Adipocyte (in vitro differentiated cells): ENCODE measurements at regions not wholly inside any gene's neighbourhood (a gene's known extent, or its start where the extent isn't known, plus 50 kb on each side); places are given as distances from the start of the nearest gene placed in this dataset.

Source experiments
- DNase-seq: peaks from one replicate; pipeline ENCODE4 v3.0.0-alpha.2; 2015; ENCODE audit warnings: low read depth
- H3K27me3 ChIP-seq: replicated peaks from 2 replicates; pipeline ENCODE4 v1.7.0; 2013; ENCODE audit warnings: mild to moderate bottlenecking, low read length, moderate library complexity; ENCODE audit not compliant: control insufficient read depth, insufficient read depth
- H3K36me3 ChIP-seq: 2 replicates; pipeline ENCODE4 v1.7.0; 2013; ENCODE audit warnings: low read length, mild to moderate bottlenecking, moderate library complexity; ENCODE audit not compliant: control insufficient read depth, insufficient read depth, severe bottlenecking
- H3K4me1 ChIP-seq: 2 replicates; pipeline ENCODE4 v1.7.0; 2013; ENCODE audit warnings: mild to moderate bottlenecking, low read length, moderate library complexity; ENCODE audit not compliant: control insufficient read depth, insufficient read depth
- H3K4me3 ChIP-seq: 2 replicates; pipeline ENCODE4 v1.7.0; 2013; ENCODE audit warnings: mild to moderate bottlenecking, low read length, moderate library complexity
- H3K9ac ChIP-seq: 2 replicates; pipeline ENCODE4 v1.7.0; 2013; ENCODE audit warnings: mild to moderate bottlenecking, low read length, moderate library complexity
- H3K9me3 ChIP-seq: 2 replicates; pipeline ENCODE4 v1.7.0; 2013; ENCODE audit warnings: mild to moderate bottlenecking, low read length, moderate library complexity; ENCODE audit not compliant: control insufficient read depth

DNA sequence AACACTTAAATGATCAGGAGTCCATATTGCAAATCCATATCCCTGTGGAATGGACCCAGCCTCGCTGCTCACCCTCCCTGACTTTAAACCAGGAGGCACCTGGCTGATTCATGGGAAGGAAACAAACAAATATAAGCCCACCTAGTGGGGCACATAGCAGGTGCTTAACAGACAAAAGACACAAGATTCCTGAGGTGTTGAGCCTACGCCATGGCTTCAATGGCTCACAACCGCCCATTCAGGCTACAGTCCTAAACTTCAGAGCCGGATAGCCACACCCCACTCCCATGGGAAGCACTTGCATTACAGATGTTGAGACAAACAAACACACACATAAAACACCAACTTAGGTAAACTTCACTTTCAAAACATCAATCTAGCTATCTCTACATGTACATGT is 359.9 kb downstream of the ICE1 start:
- no peak for DNase-seq

DNA sequence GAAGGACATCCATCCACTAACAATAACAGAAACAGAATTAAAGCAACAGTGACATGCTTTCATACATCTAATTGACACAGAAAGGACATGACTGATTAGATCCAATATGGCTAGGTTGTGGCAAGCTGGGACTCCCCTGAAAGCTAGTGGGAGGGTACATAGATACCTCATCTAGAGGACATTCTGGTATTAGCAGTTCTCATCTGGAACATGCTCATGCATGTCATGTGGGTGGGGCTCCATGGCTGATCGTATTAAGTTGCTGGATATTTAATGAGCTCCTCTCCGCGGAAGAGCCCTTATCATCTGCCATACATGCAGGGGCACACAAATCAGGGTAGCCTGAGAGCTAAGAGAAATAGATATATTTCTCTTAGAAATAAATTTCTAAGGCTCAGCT is 358.9 kb downstream of the ICE1 start:
- Histone ChIP-seq H3K36me3 (no peaks in the 10 kb centered on the region), H3K9ac (no peak overlapping the region), H3K9me3 (no peaks in the 10 kb centered on the region), H3K27me3 (no peaks in the 10 kb centered on the region), H3K4me3 (no peak overlapping the region), H3K4me1 (no peaks in the 10 kb centered on the region)
- DNase-seq: no peak

More for the DNA sequence above, 359.9 kb downstream of the ICE1 start:
- H3K36me3 ChIP-seq: no peaks in the 10 kb centered on the region
- peaks cover 4% of the 10 kb centered on the region for H3K9me3 ChIP-seq
- H3K27me3 ChIP-seq: no peaks in the 10 kb centered on the region
- peaks cover 5% of the 10 kb centered on the region for H3K4me1 ChIP-seq
- H3K9ac ChIP-seq: no peak overlapping the region
- H3K4me3 ChIP-seq: no peak overlapping the region

DNA sequence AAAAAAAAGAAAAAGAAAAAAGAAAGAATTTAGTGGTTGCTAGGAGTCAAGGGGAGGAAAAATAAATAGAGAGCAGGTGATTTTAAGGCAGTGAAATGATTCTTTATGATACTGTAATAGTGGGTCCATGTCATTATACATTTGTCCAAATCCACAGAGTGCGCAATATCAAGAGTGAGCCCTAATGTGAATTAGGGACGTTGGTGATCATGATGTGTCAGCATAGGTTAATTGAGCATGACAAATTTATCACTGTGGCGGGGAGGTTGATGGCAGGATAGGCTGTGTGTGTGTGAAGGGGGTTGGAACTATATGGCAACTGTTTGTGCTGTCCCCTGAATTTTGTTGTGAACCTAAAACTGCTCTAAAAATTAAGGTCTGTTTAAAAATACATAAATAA is 357.8 kb downstream of the ICE1 start:
- Histone ChIP-seq H3K9ac (no peak overlapping the region), H3K4me3 (no peak overlapping the region), H3K36me3 (no peaks in the 10 kb centered on the region), H3K27me3 (no peaks in the 10 kb centered on the region), H3K4me1 (no peaks in the 10 kb centered on the region), H3K9me3 (no peaks in the 10 kb centered on the region)
- DNase-seq: no peak

DNA sequence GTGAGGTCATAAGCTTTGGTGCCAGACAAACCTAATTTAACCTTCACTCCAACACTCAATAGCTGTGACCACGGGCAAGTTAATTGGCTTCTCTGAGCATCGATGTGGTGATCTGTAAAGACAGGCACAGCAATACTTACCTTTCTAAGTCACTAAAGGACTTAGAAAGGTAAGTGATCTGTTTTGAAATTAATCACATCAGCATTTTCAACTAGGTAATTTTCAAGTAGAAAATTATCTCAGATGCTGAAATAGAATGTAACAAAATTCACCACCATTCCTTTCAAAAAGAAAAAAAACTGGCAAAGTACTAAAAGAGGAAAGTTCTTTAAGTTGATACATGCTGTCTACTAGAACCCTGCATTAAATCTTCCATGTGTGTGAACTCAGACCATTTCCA is 354.5 kb downstream of the ICE1 start:
- H3K27me3 ChIP-seq: no peaks in the 10 kb centered on the region
- H3K4me3 ChIP-seq: no peak overlapping the region
- H3K9me3 ChIP-seq: no peaks in the 10 kb centered on the region
- no peaks in the 10 kb centered on the region for H3K4me1 ChIP-seq
- no peak overlapping the region for H3K9ac ChIP-seq
- no peak for DNase-seq
- H3K36me3 ChIP-seq: no peaks in the 10 kb centered on the region

DNA sequence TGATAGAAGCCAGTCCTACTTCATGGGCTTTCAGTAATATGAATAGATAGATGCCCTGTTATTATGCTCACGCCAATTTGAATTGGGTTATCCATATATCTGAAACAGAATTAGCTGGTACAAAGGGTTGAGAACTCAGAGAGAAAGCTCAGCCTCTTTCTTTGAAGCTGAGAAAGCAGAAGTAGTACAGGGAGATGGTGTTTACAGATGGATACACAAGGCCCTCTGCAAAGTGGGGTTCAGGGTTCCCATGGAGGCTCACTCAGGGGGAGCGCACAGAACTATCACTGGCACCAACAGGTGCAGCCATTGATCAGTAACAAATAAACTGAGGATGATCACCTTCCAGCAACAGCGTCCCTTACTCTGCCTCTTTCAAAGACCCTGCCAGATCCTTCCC is 349.7 kb downstream of the ICE1 start:
- Histone ChIP-seq H3K4me3 (no peak overlapping the region), H3K9me3 (no peaks in the 10 kb centered on the region), H3K27me3 (peaks cover 3% of the 10 kb centered on the region), H3K9ac (no peak overlapping the region), H3K4me1 (no peaks in the 10 kb centered on the region), H3K36me3 (no peaks in the 10 kb centered on the region)
- DNase-seq: no peak

DNA sequence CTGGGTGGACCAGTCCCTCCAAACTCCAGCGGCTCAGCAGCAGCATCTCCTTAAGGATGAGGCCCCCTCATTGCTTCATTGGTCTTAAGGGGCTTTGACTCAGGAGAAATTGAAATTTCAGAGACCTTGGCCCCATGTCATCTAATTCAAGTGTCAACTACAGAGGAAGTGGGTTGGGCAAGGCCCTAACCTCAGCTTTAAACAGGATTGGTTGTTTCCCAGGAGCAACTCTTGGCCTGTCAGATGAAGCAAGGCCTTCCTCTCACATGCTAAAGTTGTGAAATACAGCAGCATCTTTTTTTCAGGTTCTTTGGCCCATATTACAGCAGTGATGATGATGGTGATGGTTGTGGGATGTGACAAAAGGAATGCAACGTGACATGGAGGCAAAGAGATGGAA is 348.3 kb downstream of the ICE1 start:
- Histone ChIP-seq H3K9ac (no peak overlapping the region), H3K27me3 (peaks cover 3% of the 10 kb centered on the region), H3K4me1 (no peaks in the 10 kb centered on the region), H3K9me3 (no peaks in the 10 kb centered on the region), H3K4me3 (no peak overlapping the region), H3K36me3 (no peaks in the 10 kb centered on the region)
- DNase-seq: no peak

DNA sequence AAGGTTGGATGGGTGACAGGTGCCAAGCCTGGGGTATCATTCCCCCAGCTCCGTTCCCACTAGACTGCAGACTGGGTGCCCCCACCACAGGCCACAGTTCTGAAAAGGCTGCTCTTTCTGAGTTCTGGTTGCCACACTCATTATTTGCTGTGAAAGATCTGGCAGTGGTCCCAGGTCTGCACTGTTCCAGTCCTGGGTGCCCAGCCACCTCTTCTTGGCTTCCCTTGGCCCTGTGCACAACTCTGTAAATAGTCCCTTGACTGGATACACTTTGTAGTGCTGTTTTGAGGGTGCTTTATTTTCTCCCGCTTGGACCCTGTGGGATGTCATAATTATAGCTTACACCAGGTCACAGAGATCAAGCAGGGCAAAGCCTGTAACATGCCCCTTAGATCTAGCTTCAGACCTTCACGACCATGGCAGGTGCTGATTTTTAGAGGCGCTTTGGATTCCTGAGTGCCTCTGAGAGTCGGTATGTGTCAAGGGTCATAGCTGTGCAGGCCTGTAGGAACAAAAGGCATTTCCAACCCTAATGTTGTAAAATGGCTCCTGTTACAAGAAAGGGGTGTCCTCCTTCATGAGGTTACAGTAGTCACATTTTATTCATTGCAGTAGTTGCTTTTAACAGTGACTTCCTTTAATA is 344.9 kb downstream of the ICE1 start:
- Histone ChIP-seq H3K4me3 (no peak overlapping the region), H3K36me3 (no peaks in the 10 kb centered on the region), H3K27me3 (peaks cover 3% of the 10 kb centered on the region), H3K9ac (no peak overlapping the region), H3K4me1 (no peaks in the 10 kb centered on the region), H3K9me3 (no peaks in the 10 kb centered on the region)
- DNase-seq: no peak

DNA sequence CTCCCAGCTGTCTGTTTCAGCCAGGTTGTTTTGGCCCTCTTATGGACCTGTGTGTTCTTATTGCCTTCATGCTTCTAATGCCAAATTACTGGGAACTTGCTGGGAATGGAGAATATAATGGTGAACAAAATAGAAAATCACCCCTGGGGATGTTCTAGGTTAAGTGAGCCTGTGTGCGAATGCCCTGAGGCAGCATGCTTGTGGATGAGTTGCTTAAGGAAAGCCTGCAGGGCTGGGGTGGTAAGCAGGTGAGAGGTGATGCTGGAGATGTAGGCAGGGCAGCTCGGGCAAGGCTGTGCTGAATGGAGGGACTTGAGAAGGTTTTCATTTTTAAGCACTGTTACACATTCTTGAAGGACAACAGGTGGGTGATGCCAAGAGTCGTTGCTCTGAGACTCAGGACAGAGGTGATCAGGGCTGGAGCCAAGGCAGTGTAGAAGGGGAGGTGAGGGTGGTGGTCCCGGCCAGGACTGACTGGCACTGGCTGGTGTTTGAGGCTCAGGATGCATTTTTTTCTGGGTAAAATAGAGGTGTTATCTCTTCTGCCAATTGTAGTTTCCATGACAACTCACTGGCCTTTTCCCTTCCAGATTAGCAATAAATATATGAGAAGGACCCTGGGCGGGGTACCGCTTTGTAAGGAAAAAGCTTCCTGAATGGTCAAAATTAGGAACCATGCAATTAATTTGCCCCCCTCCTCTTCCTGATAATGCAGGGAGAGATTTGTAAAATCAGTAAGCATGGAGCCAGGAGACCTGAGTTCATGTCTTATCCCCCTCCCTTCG is 342.8 kb downstream of the ICE1 start:
- Histone ChIP-seq H3K4me3 (no peak overlapping the region), H3K9me3 (peaks cover 4% of the 10 kb centered on the region), H3K36me3 (no peaks in the 10 kb centered on the region), H3K4me1 (no peaks in the 10 kb centered on the region), H3K27me3 (peaks cover 3% of the 10 kb centered on the region), H3K9ac (no peak overlapping the region)
- no peak for DNase-seq

DNA sequence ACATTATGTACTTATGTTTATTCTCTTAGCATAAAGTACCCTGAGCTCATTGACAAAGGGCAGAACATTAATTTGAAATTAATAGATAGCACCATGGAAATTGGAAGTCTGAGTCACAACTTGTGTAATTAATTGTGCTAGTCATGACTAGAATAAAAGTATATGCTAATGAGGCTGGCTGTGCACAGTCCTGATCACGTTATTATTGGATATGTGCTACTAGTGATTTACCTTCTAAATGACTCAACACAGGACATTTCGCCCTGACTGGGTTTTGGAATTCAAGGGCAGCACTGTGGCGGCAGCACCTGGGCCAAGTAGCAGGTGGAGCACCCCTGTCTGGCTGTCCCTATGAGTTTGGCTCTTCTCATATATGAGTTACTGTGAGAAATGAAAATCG is 341.8 kb downstream of the ICE1 start:
- Histone ChIP-seq H3K27me3 (peaks cover 2% of the 10 kb centered on the region), H3K36me3 (no peaks in the 10 kb centered on the region), H3K9ac (no peak overlapping the region), H3K4me1 (no peaks in the 10 kb centered on the region), H3K9me3 (peaks cover 6% of the 10 kb centered on the region), H3K4me3 (no peak overlapping the region)
- no peak for DNase-seq

DNA sequence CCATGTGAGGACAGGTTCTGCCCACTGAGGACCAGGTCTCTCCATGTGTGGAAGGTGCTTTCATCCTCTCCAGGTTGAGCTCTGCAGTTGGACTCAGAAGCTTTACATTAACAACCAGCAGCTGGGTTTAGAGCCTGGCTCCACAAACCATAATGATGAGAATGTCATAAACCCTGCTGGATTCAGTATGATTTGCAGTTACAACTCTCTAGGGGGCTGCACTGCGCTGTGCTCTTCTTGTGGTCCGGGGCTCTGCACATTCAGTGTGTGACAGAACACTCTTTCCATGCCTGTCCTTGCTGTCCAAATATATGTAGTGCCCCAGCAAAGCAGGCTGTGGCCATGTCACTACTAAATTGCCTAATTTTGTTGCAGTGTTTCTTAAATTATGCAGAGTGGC is 334.3 kb downstream of the ICE1 start:
- Histone ChIP-seq H3K9me3 (peaks cover 6% of the 10 kb centered on the region), H3K36me3 (no peaks in the 10 kb centered on the region), H3K4me1 (no peaks in the 10 kb centered on the region), H3K4me3 (no peak overlapping the region), H3K9ac (no peak overlapping the region), H3K27me3 (no peaks in the 10 kb centered on the region)
- DNase-seq: no peak

DNA sequence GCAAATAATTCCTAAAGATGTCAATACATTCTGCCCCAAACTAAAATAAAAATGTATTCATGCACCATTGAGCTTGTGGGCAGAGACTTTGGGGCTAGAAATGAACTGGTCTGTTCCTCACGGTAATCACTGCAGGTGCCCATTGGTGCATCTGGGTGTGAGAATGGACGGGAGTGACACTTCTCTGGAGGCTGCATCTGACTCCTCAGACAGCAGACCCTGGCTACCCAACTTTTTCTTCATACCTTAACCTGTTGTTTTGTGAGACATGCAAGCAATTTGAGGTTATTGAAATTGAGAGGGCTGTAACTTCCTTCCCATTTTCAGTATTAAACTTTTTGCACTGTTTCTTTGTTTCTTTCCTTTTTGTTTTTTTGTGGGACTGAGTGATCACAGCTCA is 333.4 kb downstream of the ICE1 start:
- H3K36me3 ChIP-seq: no peaks in the 10 kb centered on the region
- H3K4me1 ChIP-seq: no peaks in the 10 kb centered on the region
- DNase-seq: no peak
- H3K9me3 ChIP-seq: peaks cover 6% of the 10 kb centered on the region
- no peak overlapping the region for H3K9ac ChIP-seq
- no peak overlapping the region for H3K4me3 ChIP-seq
- H3K27me3 ChIP-seq: no peaks in the 10 kb centered on the region
